Tongue (tissue), 1 donor: ENCODE measurements at regions not wholly inside any gene's neighbourhood (a gene's known extent, or its start where the extent isn't known, plus 50 kb on each side); places are given as distances from the start of the nearest gene placed in this dataset.

Experiments used
- DNase-seq: peaks from one replicate; pipeline ENCODE4 v3.0.0-alpha.2; 2015

- DNase-seq = no peak
Observed at GRCh38 chr7:156123362-156123761, 311.1 kb upstream of the SHH start.

- DNase-seq = no peak
Observed at GRCh38 chr7:156122752-156123354, 310.6 kb upstream of the SHH start.

- DNase-seq = no peak
Observed at GRCh38 chr7:156121956-156122355, 309.7 kb upstream of the SHH start.

- no peak for DNase-seq
Observed at GRCh38 chr7:156121434-156121833, 309.2 kb upstream of the SHH start.

GRCh38 chr7:156120552-156120951 lies 308.3 kb upstream of the SHH start:
- no peak for DNase-seq

- no peak for DNase-seq
Observed at GRCh38 chr7:156119771-156120170, 307.5 kb upstream of the SHH start.

GRCh38 chr7:156118248-156118645 lies 306.0 kb upstream of the SHH start:
- no peak for DNase-seq

GRCh38 chr7:156117542-156118247 lies 305.4 kb upstream of the SHH start:
- DNase-seq = no peak

GRCh38 chr7:156116514-156117215 lies 304.4 kb upstream of the SHH start:
- DNase-seq = no peak

GRCh38 chr7:156115582-156115981 lies 303.3 kb upstream of the SHH start:
- no peak for DNase-seq

GRCh38 chr7:156113731-156114130 lies 301.5 kb upstream of the SHH start:
- DNase-seq = no peak

- no peak for DNase-seq
Observed at GRCh38 chr7:156109988-156110387, 297.7 kb upstream of the SHH start.

- DNase-seq = no peak
Observed at GRCh38 chr7:156109076-156109475, 296.8 kb upstream of the SHH start.

- no peak for DNase-seq
Observed at GRCh38 chr7:156107957-156108356, 295.7 kb upstream of the SHH start.

GRCh38 chr7:156106107-156106426 lies 293.8 kb upstream of the SHH start:
- DNase-seq = no peak

- no peak for DNase-seq
Observed at GRCh38 chr7:156105337-156106106, 293.3 kb upstream of the SHH start.

- DNase-seq = no peak
Observed at GRCh38 chr7:156104501-156105336, 292.5 kb upstream of the SHH start.

- no peak for DNase-seq
Observed at GRCh38 chr7:156102267-156102666, 290.0 kb upstream of the SHH start.

GRCh38 chr7:156101355-156101754 lies 289.1 kb upstream of the SHH start:
- DNase-seq = no peak

- peak; percentile 41 for DNase-seq
Observed at GRCh38 chr7:156100086-156100485, 287.8 kb upstream of the SHH start.

GRCh38 chr7:156099085-156099484 lies 286.8 kb upstream of the SHH start:
- DNase-seq = no peak
